GM10248 (cell line): ENCODE measurements at regions not wholly inside any gene's neighbourhood (a gene's known extent, or its start where the extent isn't known, plus 50 kb on each side); places are given as distances from the start of the nearest gene placed in this dataset.

Experiments
- CTCF ChIA-PET: fragments of 300-600 bp; sonication (Branson Sonifier 250); formaldehyde crosslinking; extraction: SDS; loops from one replicate; lab custom pipeline; 2021; ENCODE audit warnings: antibody characterized with exemption; lab: Yijun Ruan, JAX
- POLR2A ChIA-PET: fragments of 350-650 bp; sonication (Branson Sonifier 250); formaldehyde crosslinking; extraction: SDS; loops from one replicate; lab custom pipeline; 2020; ENCODE audit warnings: antibody characterized with exemption; lab: Yijun Ruan, JAX
- DNase-seq: peaks from one replicate; pipeline ENCODE4 v3.0.0; 2012; ENCODE audit errors: extremely low spot score
- TF ChIP-seq, protein P1 (sequence below): IDR thresholded peaks from 2 replicates; pipeline ENCODE4 v1.5.1; 2012; ENCODE audit warnings: mild to moderate bottlenecking, low read depth; ENCODE audit errors: extremely low read depth, missing control alignments, control extremely low read depth

- TF ChIP-seq, protein P1, sequence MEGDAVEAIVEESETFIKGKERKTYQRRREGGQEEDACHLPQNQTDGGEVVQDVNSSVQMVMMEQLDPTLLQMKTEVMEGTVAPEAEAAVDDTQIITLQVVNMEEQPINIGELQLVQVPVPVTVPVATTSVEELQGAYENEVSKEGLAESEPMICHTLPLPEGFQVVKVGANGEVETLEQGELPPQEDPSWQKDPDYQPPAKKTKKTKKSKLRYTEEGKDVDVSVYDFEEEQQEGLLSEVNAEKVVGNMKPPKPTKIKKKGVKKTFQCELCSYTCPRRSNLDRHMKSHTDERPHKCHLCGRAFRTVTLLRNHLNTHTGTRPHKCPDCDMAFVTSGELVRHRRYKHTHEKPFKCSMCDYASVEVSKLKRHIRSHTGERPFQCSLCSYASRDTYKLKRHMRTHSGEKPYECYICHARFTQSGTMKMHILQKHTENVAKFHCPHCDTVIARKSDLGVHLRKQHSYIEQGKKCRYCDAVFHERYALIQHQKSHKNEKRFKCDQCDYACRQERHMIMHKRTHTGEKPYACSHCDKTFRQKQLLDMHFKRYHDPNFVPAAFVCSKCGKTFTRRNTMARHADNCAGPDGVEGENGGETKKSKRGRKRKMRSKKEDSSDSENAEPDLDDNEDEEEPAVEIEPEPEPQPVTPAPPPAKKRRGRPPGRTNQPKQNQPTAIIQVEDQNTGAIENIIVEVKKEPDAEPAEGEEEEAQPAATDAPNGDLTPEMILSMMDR: no peak
- POLR2A ChIA-PET: no interaction called here
- CTCF ChIA-PET: interaction anchor here (1.2 to 2.0 kb wide), 2 partner anchors 10 to 11 kb away, joined by 3 to 5 read pairs; no protein-coding TSS in a partner anchor
- no peak for DNase-seq
Measured at GRCh38 chr1:80678438-80678837, 1122.3 kb upstream of the ADGRL2 start.

GRCh38 chr1:80675454-80675853 lies 1125.3 kb upstream of the ADGRL2 start:
- TF ChIP-seq, protein P1: no peak
- ChIA-PET CTCF (interaction anchor here (0.9 to 2.2 kb wide), 3 partner anchors 10 to 14 kb away, joined by 3 to 7 read pairs (median 6); no protein-coding TSS in a partner anchor), POLR2A (no interaction called here)
- no peak for DNase-seq

DNA sequence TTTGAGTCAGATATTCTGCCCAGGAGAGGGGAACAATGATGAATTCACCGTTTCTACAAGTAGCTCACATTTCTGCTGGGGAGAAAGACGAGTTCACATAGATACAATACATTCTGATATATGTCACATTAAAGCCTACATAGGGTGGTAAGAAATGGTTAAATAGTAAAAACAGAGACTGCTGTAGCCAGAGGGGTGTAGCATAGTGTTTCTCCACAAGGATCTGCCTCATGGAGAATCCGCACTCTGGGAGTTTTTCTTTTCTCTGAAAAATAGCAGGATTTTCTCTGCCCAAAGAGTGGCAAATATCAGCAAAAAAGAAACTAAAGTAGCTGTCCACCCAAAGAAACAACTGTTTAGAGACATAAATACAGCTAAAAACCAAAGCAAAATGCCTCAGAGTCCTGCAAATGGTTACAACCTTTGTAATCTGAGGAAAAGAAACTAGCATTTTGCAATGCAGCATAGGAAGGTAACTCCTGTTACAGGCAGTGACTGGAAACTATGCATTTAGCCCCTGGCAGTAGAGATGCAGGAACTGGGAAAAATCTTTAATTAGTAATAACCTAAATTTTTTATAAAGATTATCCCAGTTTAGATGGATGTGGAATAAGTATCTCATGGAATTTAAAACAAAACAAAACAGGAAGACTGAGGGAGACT lies 1126.7 kb upstream of the ADGRL2 start:
- ChIA-PET POLR2A (no interaction called here), CTCF (interaction anchor here (1.4 to 2.2 kb wide), 2 partner anchors 8 to 88 kb away, joined by 3 to 6 read pairs; no protein-coding TSS in a partner anchor)
- no peak for DNase-seq
- TF ChIP-seq, protein P1: no peak

DNA sequence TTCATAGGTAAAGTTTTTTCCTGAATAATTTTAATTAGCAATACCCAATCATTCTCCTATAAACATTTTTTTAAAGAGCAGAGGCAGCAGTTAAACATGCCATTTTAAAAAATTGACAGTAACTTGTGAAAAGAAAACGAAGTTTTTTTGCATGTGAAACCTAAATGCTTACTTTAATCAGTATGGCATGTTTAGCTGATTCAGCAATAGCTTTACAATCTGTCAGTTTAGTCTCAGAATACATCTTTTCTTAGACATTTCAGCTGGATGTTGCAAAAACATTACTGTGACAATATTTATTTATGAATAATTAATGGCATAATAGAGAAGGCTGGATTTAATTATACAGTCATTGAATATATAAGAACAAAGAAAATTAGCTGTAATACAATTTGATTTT lies 1132.4 kb upstream of the ADGRL2 start:
- TF ChIP-seq, protein P1: no peak
- DNase-seq: no peak
- POLR2A ChIA-PET: no interaction called here
- CTCF ChIA-PET: interaction anchor here (1.1 to 1.5 kb wide), 2 partner anchors 8 to 10 kb away, joined by 3 read pairs; no protein-coding TSS in a partner anchor

DNA sequence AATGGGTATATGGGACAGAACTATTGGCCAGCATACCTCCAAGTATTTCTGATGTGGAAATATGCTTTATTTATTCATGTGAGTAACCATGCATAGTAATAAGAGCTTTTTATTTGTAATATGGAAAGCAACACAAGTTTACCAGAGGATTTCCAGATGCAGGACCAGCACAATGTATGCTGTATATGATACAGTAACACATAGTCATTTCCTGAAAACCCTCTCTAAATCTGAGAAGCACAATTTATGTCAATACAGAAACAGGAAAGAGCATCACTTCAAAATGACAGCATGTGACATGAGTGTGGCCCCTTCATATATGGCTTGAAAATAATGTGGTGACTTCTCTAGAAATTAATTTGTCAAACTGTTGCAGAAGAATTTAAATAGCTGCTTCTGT lies 1134.7 kb upstream of the ADGRL2 start:
- POLR2A ChIA-PET: no interaction called here
- TF ChIP-seq, protein P1: no peak
- CTCF ChIA-PET: interaction anchor here (1.8 to 2.0 kb wide), 2 partner anchors 8 to 9 kb away, joined by 6 to 7 read pairs; no protein-coding TSS in a partner anchor
- DNase-seq: no peak

DNA sequence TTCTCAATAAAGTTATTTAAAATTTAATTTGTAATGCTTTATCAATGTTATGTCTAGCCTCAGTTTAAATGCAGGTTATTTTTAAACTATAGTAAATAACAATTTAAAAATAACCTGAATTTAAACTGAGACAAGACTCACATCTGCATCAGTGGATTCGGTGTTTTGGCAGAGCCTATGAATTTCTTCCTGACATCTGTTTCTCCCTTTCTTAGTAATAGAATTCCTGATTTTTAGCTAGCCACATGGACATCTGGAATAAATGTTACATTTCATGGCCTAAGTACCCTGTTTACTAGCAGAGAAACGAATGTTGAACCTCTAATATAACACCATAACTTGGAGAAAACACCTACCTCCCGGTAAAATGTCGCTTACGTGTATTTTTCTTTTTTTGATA lies 1141.6 kb upstream of the ADGRL2 start:
- no peak for DNase-seq
- TF ChIP-seq, protein P1: no peak
- ChIA-PET CTCF (no interaction called here), POLR2A (no interaction called here)
